Peyer's patch (tissue), 4 donors: ENCODE measurements at regions not wholly inside any gene's neighbourhood (a gene's known extent, or its start where the extent isn't known, plus 50 kb on each side); places are given as distances from the start of the nearest gene placed in this dataset.

Experiments used
- DNase-seq, 3 donors: peaks; one replicate each; pipeline ENCODE4 v3.0.0-alpha.2; 2017 to 2019
- H3K27ac ChIP-seq, 4 donors: fragments of 200-600 bp; sonication (generic); one replicate each; pipeline ENCODE4 v1.5.1; 2016 to 2019
- H3K27me3 ChIP-seq, 2 donors: fragments of 200-600 bp; sonication (generic); one replicate each; pipeline ENCODE4 v1.5.1; 2019
- H3K36me3 ChIP-seq, 3 donors: fragments of 200-600 bp; sonication (generic); one replicate each; pipeline ENCODE4 v1.5.1; 2016 to 2019
- H3K4me1 ChIP-seq, 4 donors: fragments of 200-600 bp; sonication (generic); one replicate each; pipeline ENCODE4 v1.5.1; 2016 to 2019
- H3K4me3 ChIP-seq, 4 donors: fragments of 200-600 bp; sonication (generic); 1 replicate in 3 of 4; 2 replicates in 1 of 4; pipeline ENCODE4 v1.5.1; 2016 to 2019; ENCODE audit warnings: mild to moderate bottlenecking in 1 of 4
- H3K9me3 ChIP-seq, 4 donors: fragments of 200-600 bp; sonication (generic); one replicate each; pipeline ENCODE4 v1.5.1; 2016 to 2019; ENCODE audit warnings: mild to moderate bottlenecking in 1 of 4
- POLR2A ChIP-seq, 2 donors: fragments of 450-650 bp; IDR thresholded peaks; one replicate each; pipeline ENCODE4 v1.5.1; 2017; ENCODE audit warnings: antibody characterized with exemption in 2 of 2, mild to moderate bottlenecking in 2 of 2, moderate library complexity in 2 of 2
- TF ChIP-seq, protein P1 (sequence below), 6 experiments: fragments of 450-650 bp in 4 of 6; fragments of 200-600 bp in 2 of 6; sonication (generic) in 1 of 6; IDR thresholded peaks; one replicate each; pipeline ENCODE4 v1.5.1; 2017 to 2019; ENCODE audit warnings: antibody characterized with exemption in 6 of 6, mild to moderate bottlenecking in 3 of 6, moderate library complexity in 1 of 6

DNA sequence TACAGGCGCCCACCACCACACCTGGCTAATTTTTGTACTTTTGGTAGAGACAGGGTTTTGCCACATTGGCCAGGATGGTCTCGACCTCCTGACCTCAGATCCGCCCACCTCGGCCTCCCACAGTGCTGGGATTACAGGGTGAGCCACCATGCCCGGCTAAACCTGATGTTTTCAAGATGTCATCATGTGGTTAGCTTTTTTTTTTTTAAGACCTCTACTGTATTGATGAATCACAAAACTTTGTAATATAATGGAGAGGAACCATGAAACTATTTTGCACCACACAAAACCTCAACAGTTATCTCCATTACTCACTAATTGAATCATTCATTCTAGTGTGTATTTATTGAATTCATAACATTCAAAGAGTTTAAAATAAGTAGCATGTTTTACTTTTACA is 94.7 kb upstream of the NEIL3 start:
- no peak for TF ChIP-seq POLR2A (IDR thresholded peaks at IDR 0.05)
- TF ChIP-seq, protein P1, sequence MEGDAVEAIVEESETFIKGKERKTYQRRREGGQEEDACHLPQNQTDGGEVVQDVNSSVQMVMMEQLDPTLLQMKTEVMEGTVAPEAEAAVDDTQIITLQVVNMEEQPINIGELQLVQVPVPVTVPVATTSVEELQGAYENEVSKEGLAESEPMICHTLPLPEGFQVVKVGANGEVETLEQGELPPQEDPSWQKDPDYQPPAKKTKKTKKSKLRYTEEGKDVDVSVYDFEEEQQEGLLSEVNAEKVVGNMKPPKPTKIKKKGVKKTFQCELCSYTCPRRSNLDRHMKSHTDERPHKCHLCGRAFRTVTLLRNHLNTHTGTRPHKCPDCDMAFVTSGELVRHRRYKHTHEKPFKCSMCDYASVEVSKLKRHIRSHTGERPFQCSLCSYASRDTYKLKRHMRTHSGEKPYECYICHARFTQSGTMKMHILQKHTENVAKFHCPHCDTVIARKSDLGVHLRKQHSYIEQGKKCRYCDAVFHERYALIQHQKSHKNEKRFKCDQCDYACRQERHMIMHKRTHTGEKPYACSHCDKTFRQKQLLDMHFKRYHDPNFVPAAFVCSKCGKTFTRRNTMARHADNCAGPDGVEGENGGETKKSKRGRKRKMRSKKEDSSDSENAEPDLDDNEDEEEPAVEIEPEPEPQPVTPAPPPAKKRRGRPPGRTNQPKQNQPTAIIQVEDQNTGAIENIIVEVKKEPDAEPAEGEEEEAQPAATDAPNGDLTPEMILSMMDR (IDR thresholded peaks at IDR 0.05), result no peak
- Histone ChIP-seq H3K4me3 (no peak overlapping the region), H3K4me1 (no peaks in the 10 kb centered on the region), H3K27ac (no peak overlapping the region), H3K36me3 (no peaks in the 10 kb centered on the region), H3K9me3 (no peaks in the 10 kb centered on the region), H3K27me3 (no peaks in the 10 kb centered on the region)
- no peak for DNase-seq

GRCh38 chr4:177220376-177220775 is 89.3 kb upstream of the NEIL3 start:
- no peaks in the 10 kb centered on the region for H3K4me1 ChIP-seq
- H3K4me3 ChIP-seq, result no peak overlapping the region
- no peaks in the 10 kb centered on the region for H3K36me3 ChIP-seq
- no peak for TF ChIP-seq POLR2A (IDR thresholded peaks at IDR 0.05)
- TF ChIP-seq, protein P1 (IDR thresholded peaks at IDR 0.05), result no peak
- no peak overlapping the region for H3K27ac ChIP-seq
- no peaks in the 10 kb centered on the region for H3K27me3 ChIP-seq
- no peaks in the 10 kb centered on the region for H3K9me3 ChIP-seq
- DNase-seq, result no peak

DNA sequence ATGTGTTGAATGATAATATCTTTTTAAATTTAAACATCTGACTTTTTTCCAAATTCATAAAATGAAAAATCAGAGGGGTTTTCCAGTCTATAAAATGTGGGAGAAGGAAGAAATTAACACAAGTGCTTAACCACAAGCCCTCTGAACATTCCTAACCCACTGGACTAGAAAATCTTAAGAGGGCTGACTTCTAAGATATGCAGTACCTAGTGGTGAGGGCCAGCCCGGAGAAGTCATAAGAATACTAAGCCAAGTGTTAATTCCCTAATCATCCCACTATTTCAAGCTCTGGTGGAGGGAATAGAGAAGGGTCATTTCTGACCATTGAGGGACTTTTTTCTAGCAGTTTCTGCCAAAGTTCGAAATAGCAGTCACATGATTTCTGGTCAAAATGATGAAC is 86.9 kb upstream of the NEIL3 start:
- no peak for TF ChIP-seq POLR2A (IDR thresholded peaks at IDR 0.05)
- TF ChIP-seq, protein P1 (IDR thresholded peaks at IDR 0.05), result no peak
- Histone ChIP-seq H3K4me1 (no peaks in the 10 kb centered on the region), H3K36me3 (no peaks in the 10 kb centered on the region), H3K27me3 (no peaks in the 10 kb centered on the region), H3K9me3 (no peaks in the 10 kb centered on the region), H3K4me3 (no peak overlapping the region), H3K27ac (no peak overlapping the region)
- DNase-seq, result no peak

DNA sequence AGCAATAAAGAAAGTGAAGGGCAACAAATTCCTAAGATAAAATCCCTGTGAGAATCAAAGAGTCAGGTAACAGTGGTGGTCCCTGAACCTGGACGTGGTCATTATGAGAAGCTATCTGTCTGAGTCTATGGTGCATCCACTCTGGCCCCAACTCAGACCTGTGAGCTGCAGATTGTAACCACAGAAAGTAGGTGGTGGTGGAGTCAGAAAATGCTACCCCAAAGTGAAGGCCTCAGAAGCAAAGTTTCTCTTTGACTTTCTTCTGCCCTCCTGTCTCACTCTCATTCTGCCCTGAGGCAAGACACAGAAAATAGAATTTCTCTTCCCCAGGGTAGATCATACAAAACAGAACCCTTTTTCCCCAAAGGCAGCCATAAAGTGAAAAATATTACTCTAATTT is 84.1 kb upstream of the NEIL3 start:
- Histone ChIP-seq H3K9me3 (no peaks in the 10 kb centered on the region), H3K27ac (no peak overlapping the region), H3K4me1 (no peaks in the 10 kb centered on the region), H3K4me3 (no peak overlapping the region), H3K27me3 (no peaks in the 10 kb centered on the region), H3K36me3 (no peaks in the 10 kb centered on the region)
- TF ChIP-seq POLR2A (IDR thresholded peaks at IDR 0.05), result no peak
- TF ChIP-seq, protein P1 (IDR thresholded peaks at IDR 0.05), result no peak
- DNase-seq, result no peak

DNA sequence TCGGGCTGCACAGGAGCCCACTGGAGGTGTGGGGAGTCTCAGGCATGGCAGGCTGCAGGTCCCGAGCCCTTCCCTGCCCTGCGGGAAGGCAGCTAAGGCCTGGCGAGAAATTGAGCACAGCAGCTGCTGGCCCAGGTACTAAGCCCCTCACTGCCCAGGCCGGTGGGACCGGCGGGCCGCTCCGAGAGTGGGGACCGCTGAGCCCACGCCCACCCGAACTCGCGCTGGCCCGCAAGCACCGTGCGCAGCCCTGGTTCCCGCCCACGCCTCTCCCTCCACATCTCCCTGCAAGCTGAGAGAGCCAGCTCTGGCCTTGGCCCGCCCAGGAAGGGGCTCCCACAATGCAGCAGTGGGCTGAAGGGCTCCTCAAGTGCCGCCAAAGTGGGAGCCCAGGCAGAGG is 82.0 kb upstream of the NEIL3 start:
- no peak for TF ChIP-seq POLR2A (IDR thresholded peaks at IDR 0.05)
- TF ChIP-seq, protein P1 (IDR thresholded peaks at IDR 0.05), result no peak
- H3K27ac ChIP-seq, result no peak overlapping the region
- no peak overlapping the region for H3K4me3 ChIP-seq
- H3K27me3 ChIP-seq, result no peaks in the 10 kb centered on the region
- H3K4me1 ChIP-seq, result no peaks in the 10 kb centered on the region
- H3K36me3 ChIP-seq, result no peaks in the 10 kb centered on the region
- DNase-seq, result no peak
- no peaks in the 10 kb centered on the region for H3K9me3 ChIP-seq

DNA sequence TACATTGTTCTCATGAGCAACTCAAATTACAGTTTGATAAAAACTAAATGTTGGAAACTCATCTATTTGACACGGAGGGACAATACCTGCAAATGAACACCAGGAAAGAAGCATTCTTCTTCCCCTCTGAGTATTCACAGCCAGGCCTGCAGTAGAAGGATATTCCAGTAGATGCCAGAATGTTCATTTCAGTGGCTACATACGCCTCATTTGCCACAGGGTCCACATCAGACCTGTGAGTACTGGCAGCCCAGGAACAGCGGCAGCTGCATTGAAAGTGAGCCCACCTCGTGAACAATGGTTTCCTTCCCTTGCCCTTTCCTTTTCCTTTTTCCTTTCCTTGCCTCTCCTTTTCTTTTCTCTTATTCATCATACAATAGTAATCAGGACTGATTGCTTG is 81.1 kb upstream of the NEIL3 start:
- no peak overlapping the region for H3K27ac ChIP-seq
- TF ChIP-seq, protein P1 (IDR thresholded peaks at IDR 0.05), result no peak
- TF ChIP-seq POLR2A (IDR thresholded peaks at IDR 0.05), result no peak
- H3K4me1 ChIP-seq, result no peaks in the 10 kb centered on the region
- no peaks in the 10 kb centered on the region for H3K36me3 ChIP-seq
- no peaks in the 10 kb centered on the region for H3K27me3 ChIP-seq
- no peak for DNase-seq
- H3K9me3 ChIP-seq, result no peaks in the 10 kb centered on the region
- no peak overlapping the region for H3K4me3 ChIP-seq
